Endodermal cell (in vitro differentiated cells): ENCODE measurements at regions not wholly inside any gene's neighbourhood (a gene's known extent, or its start where the extent isn't known, plus 50 kb on each side); places are given as distances from the start of the nearest gene placed in this dataset.

Experiments
- DNase-seq: peaks from one replicate; pipeline ENCODE4 v3.0.0-alpha.2; 2017
- H3K27ac ChIP-seq: 2 replicates; pipeline ENCODE4 v1.5.1; 2013; ENCODE audit warnings: mild to moderate bottlenecking, low read depth, low read length, moderate library complexity
- H3K27me3 ChIP-seq: 2 replicates; pipeline ENCODE4 v1.6.1; 2013; ENCODE audit warnings: mild to moderate bottlenecking, low read length, moderate library complexity; ENCODE audit not compliant: insufficient read depth, control insufficient read depth, poor library complexity, severe bottlenecking
- H3K36me3 ChIP-seq: 2 replicates; pipeline ENCODE4 v1.7.0; 2013; ENCODE audit warnings: mild to moderate bottlenecking, low read length, moderate library complexity; ENCODE audit not compliant: control insufficient read depth, insufficient read depth
- H3K4me1 ChIP-seq: one replicate; pipeline ENCODE4 v1.7.0; 2013; ENCODE audit warnings: low read length; ENCODE audit not compliant: control insufficient read depth, insufficient read depth
- H3K4me3 ChIP-seq: 2 replicates; pipeline ENCODE4 v1.5.1; 2013; ENCODE audit warnings: mild to moderate bottlenecking, low read length, moderate library complexity
- H3K9ac ChIP-seq: 2 replicates; pipeline ENCODE4 v1.6.1; 2013; ENCODE audit warnings: mild to moderate bottlenecking, low read length, moderate library complexity; ENCODE audit not compliant: poor library complexity, severe bottlenecking; ENCODE audit errors: extremely low read depth
- H3K9me3 ChIP-seq: 2 replicates; pipeline ENCODE4 v1.6.1; 2013; ENCODE audit warnings: mild to moderate bottlenecking, low read length, moderate library complexity; ENCODE audit not compliant: control insufficient read depth
- H3K27ac Mint-ChIP-seq: 2 replicates; pipeline ENCODE4 v1.8.0; 2020; ENCODE audit warnings: mixed read lengths
- H3K27me3 Mint-ChIP-seq: 2 replicates; pipeline ENCODE4 v1.8.0; 2021; ENCODE audit warnings: mild to moderate bottlenecking, mixed read lengths; ENCODE audit not compliant: insufficient read depth
- H3K36me3 Mint-ChIP-seq: 2 replicates; pipeline ENCODE4 v1.8.0; 2020; ENCODE audit warnings: low read depth, mixed read lengths
- H3K4me1 Mint-ChIP-seq: 2 replicates; pipeline ENCODE4 v1.8.0; 2020; ENCODE audit warnings: mixed read lengths
- H3K4me3 Mint-ChIP-seq: 2 replicates; pipeline ENCODE4 v1.8.0; 2020; ENCODE audit warnings: mild to moderate bottlenecking, moderate library complexity, mixed read lengths
- H3K9me3 Mint-ChIP-seq: 2 replicates; pipeline ENCODE4 v1.8.0; 2020; ENCODE audit warnings: mild to moderate bottlenecking, mixed read lengths
- CTCF ChIP-seq: fragments of 200-600 bp; sonication (generic); conservative IDR thresholded peaks from 2 replicates; pipeline ENCODE4 v1.5.0; 2021; ENCODE audit warnings: antibody characterized with exemption, mild to moderate bottlenecking
- WGBS, 2 experiments: methylation state at CpG; one replicate each; pipeline versions ENCODE4 v1.1.5 to v1.1.7; 2013; ENCODE audit warnings: missing lambda C conversion rate in 2 of 2, mixed read lengths in 1 of 2; ENCODE audit not compliant: insufficient coverage in 1 of 2, insufficient read length in 1 of 2; 5-methylcytosine and 5-hydroxymethylcytosine counted together

- Mint-ChIP-seq H3K27ac (no peak overlapping the region), H3K36me3 (no peaks in the 10 kb centered on the region), H3K4me3 (no peak overlapping the region), H3K27me3 (no peaks in the 10 kb centered on the region), H3K9me3 (peaks cover 3% of the 10 kb centered on the region), H3K4me1 (no peaks in the 10 kb centered on the region)
- DNase-seq, result no peak
- Histone ChIP-seq H3K9ac (no peak overlapping the region), H3K27ac (no peak overlapping the region), H3K36me3 (no peaks in the 10 kb centered on the region), H3K4me1 (no peaks in the 10 kb centered on the region), H3K27me3 (no peaks in the 10 kb centered on the region), H3K4me3 (no peak overlapping the region), H3K9me3 (no peaks in the 10 kb centered on the region)
- WGBS, 2 experiments, result 92 to 100% methylated on average over 1 of the region's 1 CpG
- no peak for TF ChIP-seq CTCF
Observed at GRCh38 chr13:88857256-88857655, 1186.1 kb downstream of the SLITRK5 start.

GRCh38 chr13:88862095-88862620, 1191.0 kb downstream of the SLITRK5 start:
- Mint-ChIP-seq H3K36me3 (no peaks in the 10 kb centered on the region), H3K4me3 (no peak overlapping the region)
- DNase-seq, result no peak

GRCh38 chr13:88863116-88863515, 1191.9 kb downstream of the SLITRK5 start:
- no peak for DNase-seq
- Histone ChIP-seq H3K27ac (no peak overlapping the region), H3K27me3 (no peaks in the 10 kb centered on the region), H3K9me3 (no peaks in the 10 kb centered on the region), H3K9ac (no peak overlapping the region), H3K36me3 (no peaks in the 10 kb centered on the region), H3K4me3 (no peak overlapping the region), H3K4me1 (no peaks in the 10 kb centered on the region)
- H3K27me3 Mint-ChIP-seq, result no peaks in the 10 kb centered on the region
- no peak overlapping the region for H3K4me3 Mint-ChIP-seq
- H3K4me1 Mint-ChIP-seq, result no peaks in the 10 kb centered on the region
- WGBS, 2 experiments, result 86 to 96% methylated on average over 1 to 4 of the region's 4 CpGs
- no peak for TF ChIP-seq CTCF
- H3K36me3 Mint-ChIP-seq, result no peaks in the 10 kb centered on the region
- no peak overlapping the region for H3K27ac Mint-ChIP-seq
- no peaks in the 10 kb centered on the region for H3K9me3 Mint-ChIP-seq

More at GRCh38 chr13:88862095-88862620, 1191.0 kb downstream of the SLITRK5 start:
- no peak overlapping the region for H3K27ac Mint-ChIP-seq
- TF ChIP-seq CTCF, result no peak
- Histone ChIP-seq H3K27ac (no peak overlapping the region), H3K9ac (no peak overlapping the region), H3K4me3 (no peak overlapping the region), H3K9me3 (no peaks in the 10 kb centered on the region), H3K36me3 (no peaks in the 10 kb centered on the region), H3K27me3 (no peaks in the 10 kb centered on the region), H3K4me1 (no peaks in the 10 kb centered on the region)
- no peaks in the 10 kb centered on the region for H3K27me3 Mint-ChIP-seq
- H3K9me3 Mint-ChIP-seq, result no peaks in the 10 kb centered on the region
- 67 to 80% methylated on average over 1 to 2 of the region's 2 CpGs for WGBS, 2 experiments
- no peaks in the 10 kb centered on the region for H3K4me1 Mint-ChIP-seq
